WERI-Rb-1 (cell line): ENCODE measurements at regions not wholly inside any gene's neighbourhood (a gene's known extent, or its start where the extent isn't known, plus 50 kb on each side); places are given as distances from the start of the nearest gene placed in this dataset.
"Not testable (repeated sequence)": the region's sequence is repeated elsewhere in the genome, so short reads cannot be mapped to it uniquely, and the experiment has no call there.

Experiments used
- DNase-seq: peaks from one replicate; pipeline ENCODE4 v3.0.0-alpha.2; 2020
- H3K27ac ChIP-seq: fragments of 250-450 bp; sonication (Bioruptor Pico); 2 replicates; pipeline ENCODE4 v1.5.1; 2020; ENCODE audit warnings: mild to moderate bottlenecking, moderate library complexity
- H3K27me3 ChIP-seq: fragments of 250-450 bp; sonication (Bioruptor Pico); 2 replicates; pipeline ENCODE4 v1.5.1; 2021; ENCODE audit warnings: mild to moderate bottlenecking, low read depth, moderate library complexity; ENCODE audit not compliant: insufficient read depth, severe bottlenecking
- H3K36me3 ChIP-seq: fragments of 250-450 bp; sonication (Bioruptor Pico); 2 replicates; pipeline ENCODE4 v1.5.1; 2020; ENCODE audit warnings: mild to moderate bottlenecking, moderate library complexity
- H3K4me3 ChIP-seq: 2 replicates; pipeline ENCODE4 v1.5.1; 2011; ENCODE audit warnings: low read depth, mild to moderate bottlenecking, control low read depth, low read length
- H3K9me3 ChIP-seq: fragments of 250-450 bp; sonication (Bioruptor Pico); 2 replicates; pipeline ENCODE4 v1.5.1; 2021; ENCODE audit warnings: mild to moderate bottlenecking, moderate library complexity; ENCODE audit not compliant: severe bottlenecking
- CTCF ChIP-seq: IDR thresholded peaks from 2 replicates; pipeline ENCODE4 v1.5.1; 2011; ENCODE audit warnings: low read depth, mild to moderate bottlenecking, control low read depth, inconsistent platforms, low read length

DNA sequence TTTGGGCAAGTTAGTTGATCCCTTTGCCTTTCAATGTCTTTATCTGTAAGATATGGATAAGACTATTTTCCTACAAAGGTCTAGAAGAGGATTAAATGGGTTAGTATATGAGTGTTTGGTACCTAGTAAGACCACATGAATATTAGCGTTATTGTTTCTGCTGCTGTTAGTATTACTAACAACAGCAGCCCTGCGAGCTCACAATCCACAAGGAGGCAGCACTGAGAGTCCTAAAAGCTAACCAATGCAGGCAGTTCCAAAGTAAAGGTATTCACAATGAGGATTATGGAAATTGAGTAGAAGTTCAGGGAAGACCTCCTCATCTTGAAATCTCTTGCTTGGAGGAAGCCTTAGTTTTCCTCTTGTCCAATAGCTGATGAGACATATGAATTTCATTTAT lies 248.9 kb downstream of the TDRD15 start:
- H3K9me3 ChIP-seq, result no peaks in the 10 kb centered on the region
- H3K36me3 ChIP-seq, result no peaks in the 10 kb centered on the region
- H3K27me3 ChIP-seq, result peaks cover 4% of the 10 kb centered on the region
- peak; percentile 68 for TF ChIP-seq CTCF
- H3K27ac ChIP-seq, result no peak overlapping the region
- H3K4me3 ChIP-seq, result no peak overlapping the region
- peak; percentile 53 for DNase-seq

- Histone ChIP-seq H3K27ac (no peak overlapping the region), H3K27me3 (peaks cover 4% of the 10 kb centered on the region), H3K36me3 (no peaks in the 10 kb centered on the region), H3K4me3 (no peak overlapping the region), H3K9me3 (peaks cover 4% of the 10 kb centered on the region)
- DNase-seq, result peak; percentile 39
- no peak for TF ChIP-seq CTCF
Observed at GRCh38 chr2:21376864-21377263, 253.1 kb downstream of the TDRD15 start.

DNA sequence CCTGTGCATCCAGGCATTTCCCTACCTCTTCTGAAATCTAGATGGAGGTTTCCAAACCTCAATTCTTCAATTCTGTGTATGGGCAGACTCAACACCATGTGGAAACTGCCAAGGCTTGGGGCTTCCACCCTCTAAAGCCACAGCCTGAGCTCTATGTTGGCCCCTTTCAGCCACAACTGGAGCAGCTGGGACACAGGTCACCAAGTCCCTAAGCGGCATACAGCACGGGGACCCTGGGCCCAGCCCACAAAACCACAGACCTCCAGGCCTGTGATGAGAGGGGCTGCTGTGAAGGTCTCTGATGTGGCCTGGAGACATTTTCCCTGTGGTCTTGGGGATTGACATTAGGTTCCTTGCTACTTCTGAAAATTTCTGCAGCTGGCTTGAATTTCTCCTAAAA lies 255.4 kb downstream of the TDRD15 start:
- peaks cover 4% of the 10 kb centered on the region for H3K27me3 ChIP-seq
- H3K36me3 ChIP-seq, result no peaks in the 10 kb centered on the region
- no peak overlapping the region for H3K27ac ChIP-seq
- no peak for DNase-seq
- no peak overlapping the region for H3K4me3 ChIP-seq
- peaks cover 4% of the 10 kb centered on the region for H3K9me3 ChIP-seq
- TF ChIP-seq CTCF, result no peak

GRCh38 chr2:21379668-21380067 lies 255.9 kb downstream of the TDRD15 start:
- H3K27me3 ChIP-seq, result not testable (repeated sequence)

GRCh38 chr2:21381421-21381820 lies 257.7 kb downstream of the TDRD15 start:
- Histone ChIP-seq H3K27ac (no peak overlapping the region), H3K4me3 (no peak overlapping the region), H3K36me3 (no peaks in the 10 kb centered on the region), H3K27me3 (no peaks in the 10 kb centered on the region), H3K9me3 (peaks cover 4% of the 10 kb centered on the region)
- no peak for TF ChIP-seq CTCF
- no peak for DNase-seq

More at GRCh38 chr2:21379668-21380067, 255.9 kb downstream of the TDRD15 start:
- not testable (repeated sequence) for H3K36me3 ChIP-seq, H3K9me3 ChIP-seq, H3K27ac ChIP-seq, DNase-seq, H3K4me3 ChIP-seq

- H3K36me3 ChIP-seq, result no peaks in the 10 kb centered on the region
- H3K27me3 ChIP-seq, result no peaks in the 10 kb centered on the region
- no peak overlapping the region for H3K4me3 ChIP-seq
- no peak for TF ChIP-seq CTCF
- H3K27ac ChIP-seq, result no peak overlapping the region
- H3K9me3 ChIP-seq, result peaks cover 4% of the 10 kb centered on the region
- no peak for DNase-seq
Observed at GRCh38 chr2:21382701-21383520, 259.1 kb downstream of the TDRD15 start.
